HG02884 (cell line): ENCODE measurements at regions not wholly inside any gene's neighbourhood (a gene's known extent, or its start where the extent isn't known, plus 50 kb on each side); places are given as distances from the start of the nearest gene placed in this dataset.

ENCODE experiments used
- ATAC-seq: cut with Tn5 transposase; IDR thresholded peaks from one replicate; pipeline ENCODE4 v1.9.1; 2021; ENCODE audit warnings: mild to moderate bottlenecking, moderate library complexity; ENCODE audit not compliant: unreplicated experiment

- ATAC-seq: no peak
These were observed 572.5 kb downstream of the SQOR start for GRCh38 chr15:46207341-46207740.

GRCh38 chr15:46213551-46213950 is 578.7 kb downstream of the SQOR start:
- no peak for ATAC-seq

- no peak for ATAC-seq
These were observed 588.0 kb downstream of the SQOR start for GRCh38 chr15:46222826-46223225.

- ATAC-seq: no peak
These were observed 594.4 kb downstream of the SQOR start for GRCh38 chr15:46229263-46229662.

GRCh38 chr15:46231786-46232185 is 597.0 kb downstream of the SQOR start:
- no peak for ATAC-seq

- no peak for ATAC-seq
These were observed 597.6 kb downstream of the SQOR start for GRCh38 chr15:46232471-46232870.

- no peak for ATAC-seq
These were observed 608.1 kb downstream of the SQOR start for GRCh38 chr15:46242935-46243334.

GRCh38 chr15:46251903-46252302 is 617.1 kb downstream of the SQOR start:
- ATAC-seq: no peak

GRCh38 chr15:46258056-46258455 is 623.2 kb downstream of the SQOR start:
- ATAC-seq: no peak

- ATAC-seq: no peak
These were observed 626.1 kb downstream of the SQOR start for GRCh38 chr15:46260937-46261336.

- no peak for ATAC-seq
These were observed 631.0 kb downstream of the SQOR start for GRCh38 chr15:46265664-46266347.

- no peak for ATAC-seq
These were observed 631.8 kb downstream of the SQOR start for GRCh38 chr15:46266661-46267060.

- ATAC-seq: no peak
These were observed 635.8 kb downstream of the SQOR start for GRCh38 chr15:46270481-46271147.

GRCh38 chr15:46275701-46276100 is 640.9 kb downstream of the SQOR start:
- no peak for ATAC-seq

GRCh38 chr15:46277451-46277850 is 642.6 kb downstream of the SQOR start:
- ATAC-seq: no peak

- no peak for ATAC-seq
These were observed 643.2 kb downstream of the SQOR start for GRCh38 chr15:46278062-46278461.

GRCh38 chr15:46278486-46279090 is 643.8 kb downstream of the SQOR start:
- ATAC-seq: no peak

GRCh38 chr15:46280762-46281542 is 646.1 kb downstream of the SQOR start:
- ATAC-seq: no peak

GRCh38 chr15:46293550-46293949 is 658.7 kb downstream of the SQOR start:
- no peak for ATAC-seq

- no peak for ATAC-seq
These were observed 661.2 kb downstream of the SQOR start for GRCh38 chr15:46296002-46296401.

GRCh38 chr15:46296797-46297196 is 662.0 kb downstream of the SQOR start:
- ATAC-seq: no peak
